MCF 10A (cell line): ENCODE measurements at regions not wholly inside any gene's neighbourhood (a gene's known extent, or its start where the extent isn't known, plus 50 kb on each side); places are given as distances from the start of the nearest gene placed in this dataset.

Experiments used
- BruUV-seq: library from RNA; stranded (reverse); fragments of 400-500 nt; replicated peaks from 2 replicates; lab custom pipeline; 2021; lab: Mats Ljungman, UMichigan
- CTCF ChIA-PET: fragments of 300-600 bp; sonication (Branson Sonifier 250); formaldehyde crosslinking; extraction: SDS; loops from one replicate; lab custom pipeline; 2021; ENCODE audit warnings: antibody characterized with exemption, inconsistent platforms; lab: Yijun Ruan, JAX
- POLR2A ChIA-PET: fragments of 300-600, 350-650 bp; sonication (Branson Sonifier 250); formaldehyde crosslinking; extraction: SDS; loops from one replicate; lab custom pipeline; 2020; ENCODE audit warnings: antibody characterized with exemption, inconsistent platforms; lab: Yijun Ruan, JAX
- DNase-seq: peaks from one replicate; pipeline ENCODE4 v3.0.0-alpha.2; 2018; ENCODE audit not compliant: unreplicated experiment
- H3K27ac Mint-ChIP-seq: one replicate; pipeline ENCODE4 v1.8.0; 2022; ENCODE audit warnings: mild to moderate bottlenecking, low read depth, mixed read lengths; ENCODE audit not compliant: unreplicated experiment
- H3K27me3 Mint-ChIP-seq: one replicate; pipeline ENCODE4 v1.8.0; 2022; ENCODE audit warnings: mixed read lengths; ENCODE audit not compliant: insufficient read depth, unreplicated experiment
- H3K36me3 Mint-ChIP-seq: one replicate; pipeline ENCODE4 v1.8.0; 2022; ENCODE audit warnings: mild to moderate bottlenecking, moderate library complexity, mixed read lengths; ENCODE audit not compliant: insufficient read depth, unreplicated experiment
- H3K4me1 Mint-ChIP-seq: one replicate; pipeline ENCODE4 v1.8.0; 2022; ENCODE audit warnings: mixed read lengths; ENCODE audit not compliant: insufficient read depth, unreplicated experiment
- H3K4me3 Mint-ChIP-seq: one replicate; pipeline ENCODE4 v1.8.0; 2022; ENCODE audit warnings: mild to moderate bottlenecking, moderate library complexity, mixed read lengths; ENCODE audit not compliant: unreplicated experiment
- H3K9me3 Mint-ChIP-seq: one replicate; pipeline ENCODE4 v1.8.0; 2022; ENCODE audit warnings: mixed read lengths; ENCODE audit not compliant: unreplicated experiment
- intact Hi-C: fragments of 100-400 bp; cut with micrococcal nuclease; formaldehyde crosslinking; loops from 2 replicates; pipeline ENCODE4 v1.14.1; 2022
- TF ChIP-seq, protein P1 (sequence below): fragments of 200-600 bp; IDR thresholded peaks from one replicate; pipeline ENCODE4 v1.8.0; 2022; ENCODE audit warnings: antibody characterized with exemption, mild to moderate bottlenecking; ENCODE audit not compliant: unreplicated experiment

DNA sequence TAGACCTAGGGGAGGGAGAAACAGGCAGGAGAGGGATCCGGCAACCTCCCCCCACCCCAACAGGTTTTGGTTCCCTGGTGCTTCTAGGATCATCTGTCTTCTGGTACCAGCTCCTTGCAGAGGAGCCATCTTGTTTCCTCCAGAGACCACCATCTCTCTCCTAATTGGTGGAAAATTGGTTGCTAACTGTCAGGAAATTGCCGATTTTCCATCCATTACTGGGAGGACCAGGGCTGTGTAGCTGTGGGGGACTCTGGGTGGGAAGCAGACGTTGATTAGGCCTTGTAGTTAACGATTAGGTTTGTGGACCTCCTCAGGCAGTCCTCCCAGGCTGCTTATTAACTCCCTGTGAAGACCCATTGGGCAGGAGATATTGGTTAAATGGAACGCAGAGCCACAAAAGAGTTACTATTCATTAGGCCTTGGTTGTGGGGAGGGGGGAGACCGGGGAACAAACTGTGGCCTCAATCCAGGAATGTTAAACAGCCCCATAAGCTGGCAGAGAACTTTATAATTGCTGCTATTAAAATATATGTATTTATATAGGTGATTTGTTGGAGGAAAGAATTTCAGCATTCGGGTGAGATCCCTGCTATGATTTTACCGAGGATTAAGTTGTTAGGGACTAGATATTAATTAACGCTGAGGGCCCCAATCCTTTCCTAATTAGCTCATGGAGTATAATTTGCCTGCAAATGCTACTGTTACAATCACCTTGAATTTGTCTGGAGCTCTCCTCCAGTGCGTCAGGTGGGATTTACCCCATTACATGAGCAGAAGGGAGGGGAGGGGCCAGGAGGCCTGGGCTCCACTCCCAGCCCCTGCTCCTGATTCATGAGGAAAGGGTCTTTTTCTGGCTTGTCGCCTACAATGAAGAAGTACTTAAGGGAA is 61.2 kb upstream of the TRABD2B start:
- Mint-ChIP-seq H3K4me1 (peaks cover 7% of the 10 kb centered on the region), H3K27ac (no peak overlapping the region), H3K9me3 (no peaks in the 10 kb centered on the region), H3K36me3 (peaks cover 6% of the 10 kb centered on the region), H3K4me3 (no peak overlapping the region), H3K27me3 (no peaks in the 10 kb centered on the region)
- no peak for DNase-seq
- ChIA-PET CTCF (interaction anchor here (0.6 to 6.8 kb wide), 11 partner anchors 7 to 326 kb away, joined by 3 to 141 read pairs (median 4); partner anchors contain the start of gene TRABD2B), POLR2A (interaction anchor here (0.7 to 0.8 kb wide), 3 partner anchors 20 to 55 kb away, joined by 3 read pairs; no protein-coding TSS in a partner anchor)
- TF ChIP-seq, protein P1, sequence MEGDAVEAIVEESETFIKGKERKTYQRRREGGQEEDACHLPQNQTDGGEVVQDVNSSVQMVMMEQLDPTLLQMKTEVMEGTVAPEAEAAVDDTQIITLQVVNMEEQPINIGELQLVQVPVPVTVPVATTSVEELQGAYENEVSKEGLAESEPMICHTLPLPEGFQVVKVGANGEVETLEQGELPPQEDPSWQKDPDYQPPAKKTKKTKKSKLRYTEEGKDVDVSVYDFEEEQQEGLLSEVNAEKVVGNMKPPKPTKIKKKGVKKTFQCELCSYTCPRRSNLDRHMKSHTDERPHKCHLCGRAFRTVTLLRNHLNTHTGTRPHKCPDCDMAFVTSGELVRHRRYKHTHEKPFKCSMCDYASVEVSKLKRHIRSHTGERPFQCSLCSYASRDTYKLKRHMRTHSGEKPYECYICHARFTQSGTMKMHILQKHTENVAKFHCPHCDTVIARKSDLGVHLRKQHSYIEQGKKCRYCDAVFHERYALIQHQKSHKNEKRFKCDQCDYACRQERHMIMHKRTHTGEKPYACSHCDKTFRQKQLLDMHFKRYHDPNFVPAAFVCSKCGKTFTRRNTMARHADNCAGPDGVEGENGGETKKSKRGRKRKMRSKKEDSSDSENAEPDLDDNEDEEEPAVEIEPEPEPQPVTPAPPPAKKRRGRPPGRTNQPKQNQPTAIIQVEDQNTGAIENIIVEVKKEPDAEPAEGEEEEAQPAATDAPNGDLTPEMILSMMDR, result no peak
- intact Hi-C loops, result no loop called here
- no TSS peak for BruUV-seq

- ChIA-PET POLR2A (interaction anchor here (0.6 to 0.8 kb wide), 2 partner anchors 19 to 411 kb away, joined by 3 read pairs; no protein-coding TSS in a partner anchor), CTCF (interaction anchor here (1.0 to 6.7 kb wide), 5 partner anchors 10 to 58 kb away, joined by 3 to 141 read pairs (median 6); partner anchors contain the start of gene TRABD2B)
- no peak for DNase-seq
- Mint-ChIP-seq H3K36me3 (peaks cover 6% of the 10 kb centered on the region), H3K9me3 (no peaks in the 10 kb centered on the region), H3K4me3 (no peak overlapping the region), H3K27me3 (no peaks in the 10 kb centered on the region), H3K4me1 (peaks cover 16% of the 10 kb centered on the region), H3K27ac (peak overlapping the region; percentile 41)
- intact Hi-C loops, result no loop called here
- BruUV-seq, result no TSS peak
- TF ChIP-seq, protein P1, result no peak
These were observed 60.1 kb upstream of the TRABD2B start for GRCh38 chr1:48057249-48057648.

GRCh38 chr1:48055876-48056764 is 58.9 kb upstream of the TRABD2B start:
- TF ChIP-seq, protein P1, result no peak
- CTCF ChIA-PET, result interaction anchor here (1.7 to 7.7 kb wide), 3 partner anchors 31 to 318 kb away, joined by 5 to 57 read pairs (median 11); partner anchors contain the start of gene TRABD2B
- POLR2A ChIA-PET, result interaction anchor here (0.6 kb wide), 1 partner anchor 12 kb away, joined by 4 read pairs; no protein-coding TSS in a partner anchor
- Mint-ChIP-seq H3K36me3 (peaks cover 6% of the 10 kb centered on the region), H3K4me3 (no peak overlapping the region), H3K27ac (no peak overlapping the region), H3K4me1 (peaks cover 27% of the 10 kb centered on the region), H3K9me3 (no peaks in the 10 kb centered on the region), H3K27me3 (no peaks in the 10 kb centered on the region)
- intact Hi-C loops, result no loop called here
- BruUV-seq, result no TSS peak
- DNase-seq, result no peak
